ENCODE measurements at regions not wholly inside any gene's neighbourhood (a gene's known extent, or its start where the extent isn't known, plus 50 kb on each side); places are given as distances from the start of the nearest gene placed in this dataset.

DNA sequence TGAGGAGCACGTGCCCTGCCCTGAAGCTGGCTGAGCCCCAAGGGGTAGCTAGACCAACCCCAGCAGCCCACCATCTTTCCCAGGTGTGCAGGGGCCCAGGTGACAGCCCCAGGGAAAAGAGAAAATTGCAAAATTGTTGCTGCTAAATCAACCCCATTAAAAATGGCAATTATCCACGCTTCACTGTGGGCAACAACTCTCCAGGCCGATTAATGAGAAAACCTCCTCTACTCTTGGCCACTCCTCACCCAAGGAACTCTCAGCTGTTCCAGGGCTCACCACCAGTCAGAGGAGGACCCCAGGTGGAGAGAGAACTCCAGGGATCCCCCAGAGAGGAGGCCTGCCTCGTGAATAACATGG lies 516.1 kb upstream of the MGMT start:
- Mint-ChIP-seq H3K4me1 (no peaks in the 10 kb centered on the region), H3K4me3 (no peak overlapping the region), H3K9me3 (ENCODE audit: low read depth) (peaks cover 9% of the 10 kb centered on the region), H3K36me3 (ENCODE audit: low read depth) (no peaks in the 10 kb centered on the region), H3K27me3 (no peaks in the 10 kb centered on the region), H3K27ac (no peak overlapping the region)
- intact Hi-C loops (cut with DNase I, micrococcal nuclease), result no loop called here
- no peak for ATAC-seq
- ChIA-PET CTCF (no interaction called here), POLR2A (no interaction called here)
- DNase-seq, result no peak

DNA sequence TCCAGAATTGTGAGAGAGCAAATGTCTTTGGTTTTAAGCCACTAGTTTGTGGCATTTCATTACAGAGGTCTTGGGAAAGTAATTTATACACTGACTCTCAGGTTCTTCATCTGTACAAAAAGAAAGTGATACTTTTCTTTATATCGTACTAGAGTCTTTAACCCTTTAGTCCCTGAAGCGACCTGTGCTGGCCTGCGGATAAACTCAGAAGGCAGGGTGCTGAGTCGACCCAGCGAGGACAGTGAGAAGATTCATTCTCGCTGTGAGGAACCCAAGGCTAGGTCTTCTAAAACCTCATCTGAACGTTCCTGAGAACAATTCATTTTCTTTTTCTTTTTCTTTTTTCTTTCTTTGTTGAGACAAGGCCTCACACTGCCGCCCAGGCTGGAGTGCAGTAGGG lies 514.2 kb upstream of the MGMT start:
- no peak for ATAC-seq
- CTCF ChIA-PET, result no interaction called here
- POLR2A ChIA-PET, result no interaction called here
- Mint-ChIP-seq H3K36me3 (ENCODE audit: low read depth) (no peaks in the 10 kb centered on the region), H3K9me3 (ENCODE audit: low read depth) (no peaks in the 10 kb centered on the region), H3K27ac (no peak overlapping the region), H3K4me1 (no peaks in the 10 kb centered on the region), H3K27me3 (no peaks in the 10 kb centered on the region), H3K4me3 (no peak overlapping the region)
- intact Hi-C loops (cut with DNase I, micrococcal nuclease), result no loop called here
- DNase-seq, result no peak

DNA sequence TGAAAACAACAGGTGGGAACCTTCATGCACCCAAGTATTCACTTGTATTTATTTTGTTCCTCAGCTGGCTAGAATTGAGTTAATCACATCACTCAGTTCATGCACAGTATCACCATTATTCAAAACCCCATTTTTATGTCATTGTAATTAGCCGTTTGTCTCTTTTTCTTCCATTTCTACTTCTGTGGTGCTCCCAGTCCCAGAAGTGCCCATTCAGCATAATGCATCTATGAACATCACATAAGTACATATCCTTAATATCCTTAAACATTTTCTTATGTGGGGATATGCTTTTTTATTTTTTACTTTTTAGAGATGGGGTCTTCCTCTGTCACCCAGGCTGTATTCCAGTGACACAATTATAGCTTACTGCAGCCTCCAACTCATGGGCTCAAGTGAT lies 510.9 kb upstream of the MGMT start:
- ATAC-seq, result no peak
- H3K36me3 Mint-ChIP-seq (ENCODE audit: low read depth), result no peaks in the 10 kb centered on the region
- ChIA-PET CTCF (no interaction called here), POLR2A (no interaction called here)
- no peak overlapping the region for H3K4me3 Mint-ChIP-seq
- no peak for DNase-seq
- no peaks in the 10 kb centered on the region for H3K9me3 Mint-ChIP-seq (ENCODE audit: low read depth)
- no peak overlapping the region for H3K27ac Mint-ChIP-seq
- no peaks in the 10 kb centered on the region for H3K4me1 Mint-ChIP-seq
- intact Hi-C loops (cut with DNase I, micrococcal nuclease), result no loop called here
- no peaks in the 10 kb centered on the region for H3K27me3 Mint-ChIP-seq

DNA sequence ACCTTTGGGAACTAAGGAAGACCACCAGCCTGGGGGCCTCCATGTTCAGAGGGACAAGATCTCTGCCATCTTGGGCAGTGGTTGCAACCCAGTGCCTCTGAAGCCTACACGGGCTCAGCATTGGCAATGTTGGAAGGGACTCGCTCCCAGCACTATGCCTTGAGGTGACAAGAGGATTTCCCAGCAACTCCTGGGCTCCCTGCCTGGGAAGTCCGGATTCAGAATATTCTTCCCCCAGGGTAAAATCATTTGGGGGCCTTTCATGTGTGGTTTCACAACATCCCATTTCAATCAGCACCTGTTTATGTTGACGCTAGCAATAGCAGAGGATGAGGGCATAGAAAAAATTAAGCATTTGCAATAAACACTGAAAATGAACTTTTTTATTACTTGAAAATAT lies 509.8 kb upstream of the MGMT start:
- H3K36me3 Mint-ChIP-seq (ENCODE audit: low read depth), result no peaks in the 10 kb centered on the region
- DNase-seq (no peak), ATAC-seq (no peak)
- H3K27ac Mint-ChIP-seq, result no peak overlapping the region
- no peaks in the 10 kb centered on the region for H3K9me3 Mint-ChIP-seq (ENCODE audit: low read depth)
- ChIA-PET CTCF (no interaction called here), POLR2A (no interaction called here)
- H3K4me1 Mint-ChIP-seq, result no peaks in the 10 kb centered on the region
- H3K27me3 Mint-ChIP-seq, result no peaks in the 10 kb centered on the region
- no peak overlapping the region for H3K4me3 Mint-ChIP-seq
- intact Hi-C loops (cut with DNase I, micrococcal nuclease), result no loop called here

DNA sequence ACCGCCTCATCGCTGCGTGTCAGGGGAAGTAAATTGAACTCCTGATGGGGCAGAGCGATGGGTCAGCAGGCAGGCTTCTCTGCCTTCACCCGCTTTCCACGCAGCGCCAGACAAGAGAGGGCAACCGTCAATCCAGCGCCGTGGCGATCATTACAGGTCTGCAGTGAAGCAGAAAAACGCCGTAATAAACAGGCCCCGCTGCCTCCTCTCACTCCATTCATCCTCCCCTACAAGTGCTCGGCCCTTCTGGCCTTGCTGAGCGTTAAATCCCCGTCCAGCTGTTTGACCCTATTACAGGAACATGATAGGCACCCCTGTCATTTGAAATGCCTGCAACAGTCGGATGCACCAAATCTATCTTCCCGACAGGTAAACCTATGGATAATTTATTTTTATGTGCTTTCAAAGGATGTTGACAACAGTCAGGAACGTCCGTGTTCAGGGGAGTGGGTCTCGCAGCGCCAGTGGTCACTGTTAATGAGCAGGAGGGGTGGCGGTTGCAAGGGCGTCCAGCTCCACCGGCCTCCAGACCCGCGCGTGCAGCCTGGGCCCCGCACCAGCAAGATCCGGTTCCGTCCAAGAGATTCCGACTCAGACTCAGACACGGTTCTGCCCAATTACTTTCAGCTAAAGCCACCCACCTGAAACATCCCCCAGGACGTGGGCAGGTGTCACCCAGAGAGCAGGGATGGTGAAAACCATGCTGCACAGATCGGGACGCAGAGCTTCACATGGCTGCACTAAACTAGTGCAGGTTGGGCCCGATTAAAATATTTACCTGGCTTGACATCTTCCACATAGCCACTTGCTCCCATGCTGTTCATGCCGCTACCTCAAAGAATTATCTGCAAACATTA lies 508.0 kb upstream of the MGMT start:
- H3K9me3 Mint-ChIP-seq (ENCODE audit: low read depth), result no peaks in the 10 kb centered on the region
- H3K27me3 Mint-ChIP-seq, result no peaks in the 10 kb centered on the region
- H3K4me1 Mint-ChIP-seq, result no peaks in the 10 kb centered on the region
- no peaks in the 10 kb centered on the region for H3K36me3 Mint-ChIP-seq (ENCODE audit: low read depth)
- DNase-seq, result no peak
- ChIA-PET CTCF (no interaction called here), POLR2A (no interaction called here)
- no peak overlapping the region for H3K4me3 Mint-ChIP-seq
- no peak overlapping the region for H3K27ac Mint-ChIP-seq
- no peak for ATAC-seq
- intact Hi-C loops (cut with DNase I, micrococcal nuclease), result no loop called here

DNA sequence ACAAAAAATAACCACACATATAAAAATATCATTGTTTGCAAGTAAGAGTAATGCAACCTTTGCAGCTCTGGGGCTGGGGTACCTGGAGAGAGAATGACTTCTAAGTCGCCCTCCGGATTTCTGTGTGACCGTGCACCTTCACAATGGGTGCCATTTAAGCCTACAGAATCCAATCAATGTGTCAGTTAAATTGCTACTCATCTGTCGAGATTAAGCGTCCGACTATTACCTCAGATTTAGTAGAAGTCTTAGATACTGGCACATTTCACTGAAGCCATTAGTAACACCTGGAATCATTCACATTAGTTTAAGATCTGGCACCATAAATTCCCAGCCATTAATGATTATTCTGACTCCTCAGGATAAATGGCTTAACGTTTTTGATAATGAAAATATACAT lies 507.3 kb upstream of the MGMT start:
- no peaks in the 10 kb centered on the region for H3K4me1 Mint-ChIP-seq
- intact Hi-C loops (cut with DNase I, micrococcal nuclease), result no loop called here
- ATAC-seq (no peak), DNase-seq (no peak)
- peaks cover 2% of the 10 kb centered on the region for H3K27me3 Mint-ChIP-seq
- H3K9me3 Mint-ChIP-seq (ENCODE audit: low read depth), result no peaks in the 10 kb centered on the region
- no peak overlapping the region for H3K27ac Mint-ChIP-seq
- no peaks in the 10 kb centered on the region for H3K36me3 Mint-ChIP-seq (ENCODE audit: low read depth)
- H3K4me3 Mint-ChIP-seq, result no peak overlapping the region
- CTCF ChIA-PET, result no interaction called here
- POLR2A ChIA-PET, result no interaction called here

DNA sequence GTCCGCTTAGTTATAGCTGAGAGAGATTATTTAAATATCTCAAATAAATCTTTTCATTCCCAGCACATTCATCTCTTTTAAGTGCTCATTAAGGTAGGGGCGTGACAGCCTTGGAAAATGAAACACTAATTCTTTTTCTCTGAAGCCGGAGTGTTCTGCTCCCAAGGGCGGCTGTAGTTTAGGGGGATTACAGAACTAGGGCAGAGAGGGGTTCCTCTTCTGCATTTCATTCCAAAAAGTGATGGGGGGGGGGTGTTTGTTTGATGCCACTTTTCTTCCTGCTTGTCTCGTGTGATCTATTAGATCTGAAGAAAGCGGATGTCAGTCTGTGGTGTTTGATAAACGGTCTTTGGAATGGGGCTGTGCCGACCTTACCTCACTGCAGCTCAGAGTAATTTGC lies 506.5 kb upstream of the MGMT start:
- no peak for DNase-seq
- CTCF ChIA-PET, result interaction anchor here (0.6 kb wide), 1 partner anchor 82 kb away, joined by 3 read pairs; no protein-coding TSS in a partner anchor
- intact Hi-C loops (cut with DNase I, micrococcal nuclease), result no loop called here

DNA sequence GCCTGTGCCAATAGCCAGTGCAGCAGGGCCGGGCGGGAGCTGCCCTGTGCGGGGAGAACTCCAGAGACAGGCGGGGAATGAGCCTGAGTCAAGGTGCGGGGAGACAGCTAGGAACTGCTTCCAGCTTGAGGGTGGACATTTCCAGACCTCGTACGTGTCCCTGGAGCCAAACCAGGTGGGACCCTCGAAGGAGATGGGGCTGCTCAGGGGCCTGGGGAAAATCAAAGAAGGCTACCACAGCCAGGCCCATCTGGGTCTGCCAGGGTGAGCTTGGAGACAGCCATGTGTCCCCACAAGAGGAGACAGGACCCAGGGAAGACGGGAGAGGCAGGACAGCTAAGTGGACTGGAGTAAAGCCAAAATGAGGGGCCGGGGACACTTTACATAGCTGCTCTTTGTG lies 504.9 kb upstream of the MGMT start:
- POLR2A ChIA-PET, result no interaction called here
- no peak overlapping the region for H3K27ac Mint-ChIP-seq
- intact Hi-C loops (cut with DNase I, micrococcal nuclease), result no loop called here
- CTCF ChIA-PET, result no interaction called here
- no peak for ATAC-seq
- no peaks in the 10 kb centered on the region for H3K4me1 Mint-ChIP-seq
- no peaks in the 10 kb centered on the region for H3K9me3 Mint-ChIP-seq (ENCODE audit: low read depth)
- H3K4me3 Mint-ChIP-seq, result no peak overlapping the region
- peaks cover 2% of the 10 kb centered on the region for H3K27me3 Mint-ChIP-seq
- no peaks in the 10 kb centered on the region for H3K36me3 Mint-ChIP-seq (ENCODE audit: low read depth)
- DNase-seq, result no peak

More for the DNA sequence above, 506.5 kb upstream of the MGMT start:
- Mint-ChIP-seq H3K4me1 (no peaks in the 10 kb centered on the region), H3K27me3 (peaks cover 2% of the 10 kb centered on the region), H3K9me3 (ENCODE audit: low read depth) (no peaks in the 10 kb centered on the region), H3K36me3 (ENCODE audit: low read depth) (no peaks in the 10 kb centered on the region), H3K4me3 (no peak overlapping the region), H3K27ac (no peak overlapping the region)
- POLR2A ChIA-PET, result no interaction called here
- ATAC-seq, result no peak

DNA sequence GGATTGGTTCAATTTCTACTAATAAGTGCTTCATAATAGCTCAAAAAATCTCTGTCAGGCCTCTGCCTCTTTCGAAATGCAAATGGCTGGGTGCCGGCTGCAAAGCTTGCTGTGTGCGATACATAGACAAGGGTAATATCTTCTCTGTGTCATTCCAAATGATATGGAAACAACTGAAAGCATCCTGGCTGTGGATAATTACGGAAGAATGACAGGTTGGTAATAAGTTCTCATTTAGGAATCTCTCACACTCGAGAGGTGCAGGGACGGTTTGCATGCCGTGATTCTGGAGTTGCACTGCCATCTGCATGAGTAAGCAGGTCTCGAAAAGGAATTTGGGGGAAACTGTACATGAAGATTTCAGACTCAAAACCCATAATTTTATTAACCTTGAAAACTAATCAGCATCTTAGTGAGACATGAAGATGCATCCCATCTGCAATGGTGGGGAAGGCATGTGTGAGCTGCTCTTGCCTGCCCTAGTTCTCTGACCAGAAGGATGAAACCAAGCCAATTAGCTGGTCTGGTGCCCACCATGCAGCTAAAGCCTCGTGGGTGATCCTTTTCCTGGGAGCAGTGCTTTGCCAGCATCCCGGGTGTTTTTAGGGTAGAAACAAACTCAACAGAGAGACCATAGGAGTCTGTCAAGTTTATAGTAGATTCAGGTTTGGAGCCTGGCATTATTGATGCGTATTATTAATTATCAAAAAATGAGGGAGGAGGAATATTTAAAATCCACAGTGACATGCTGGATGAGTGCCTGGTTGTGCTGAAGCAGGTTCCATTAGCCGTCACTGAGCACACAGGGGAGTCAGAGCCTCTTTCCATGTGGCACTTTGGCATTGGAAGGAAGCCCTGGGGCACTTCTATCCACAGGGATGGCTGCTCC lies 503.6 kb upstream of the MGMT start:
- DNase-seq, result no peak
- intact Hi-C loops (cut with DNase I, micrococcal nuclease), result no loop called here

DNA sequence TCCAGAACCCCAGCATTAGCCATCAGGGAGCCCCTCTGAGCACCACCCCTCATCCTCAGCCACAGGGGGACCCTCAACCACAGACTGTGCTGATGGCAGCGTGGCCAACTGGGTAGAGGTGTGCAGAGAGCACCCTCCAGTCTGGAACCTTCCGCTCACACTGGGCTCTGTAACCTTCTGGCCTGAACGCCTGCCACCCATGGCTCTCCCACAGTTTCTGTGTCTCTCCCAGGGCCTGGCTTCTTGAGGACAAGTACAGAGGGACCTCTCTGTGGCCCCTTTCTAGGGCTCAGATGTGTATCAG lies 503.0 kb upstream of the MGMT start:
- CTCF ChIA-PET, result no interaction called here
- intact Hi-C loops (cut with DNase I, micrococcal nuclease), result no loop called here
- ATAC-seq (no peak), DNase-seq (no peak)
- Mint-ChIP-seq H3K9me3 (ENCODE audit: low read depth) (no peaks in the 10 kb centered on the region), H3K4me1 (no peaks in the 10 kb centered on the region), H3K27ac (no peak overlapping the region), H3K27me3 (peaks cover 6% of the 10 kb centered on the region), H3K36me3 (ENCODE audit: low read depth) (no peaks in the 10 kb centered on the region), H3K4me3 (no peak overlapping the region)
- POLR2A ChIA-PET, result no interaction called here

More for the DNA sequence above, 503.6 kb upstream of the MGMT start:
- Mint-ChIP-seq H3K4me1 (no peaks in the 10 kb centered on the region), H3K27ac (no peak overlapping the region), H3K27me3 (peaks cover 2% of the 10 kb centered on the region), H3K36me3 (ENCODE audit: low read depth) (no peaks in the 10 kb centered on the region), H3K9me3 (ENCODE audit: low read depth) (no peaks in the 10 kb centered on the region), H3K4me3 (no peak overlapping the region)
- ChIA-PET CTCF (no interaction called here), POLR2A (no interaction called here)
- ATAC-seq, result no peak

DNA sequence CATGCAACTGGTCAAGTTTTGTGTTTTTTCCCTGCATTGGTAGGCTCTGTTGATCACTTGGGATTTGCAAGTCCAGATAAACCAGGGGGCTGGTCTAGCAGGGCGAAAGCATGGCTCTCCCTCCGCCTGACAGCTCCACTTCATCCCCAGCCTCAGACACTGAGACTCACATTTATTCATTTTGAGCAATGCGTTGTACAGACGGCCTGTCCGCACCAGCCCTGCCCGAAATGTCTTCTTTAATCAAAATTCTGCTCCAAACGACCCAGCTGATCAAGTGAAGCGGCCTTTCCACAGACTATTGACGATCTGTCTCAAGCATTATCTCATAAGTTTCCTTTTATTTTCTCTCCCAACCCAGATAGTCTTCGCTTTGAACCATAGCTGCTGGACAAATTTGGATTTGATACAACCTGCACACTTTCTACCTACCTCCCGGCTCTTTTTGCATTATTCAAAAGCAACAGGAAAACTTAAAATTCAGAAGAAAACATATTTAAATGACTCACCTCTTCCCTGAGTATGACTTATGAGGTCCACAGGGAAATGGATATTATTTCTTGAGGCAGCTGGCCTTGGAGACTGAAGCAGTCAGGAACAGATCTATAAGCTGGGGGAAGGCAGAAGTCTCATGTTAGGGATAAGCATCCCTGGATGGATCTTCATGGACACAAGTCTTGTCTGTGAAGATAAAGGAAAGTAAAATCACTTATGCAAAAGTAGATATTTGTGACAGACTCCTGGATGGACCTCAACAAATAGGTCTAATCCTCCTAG lies 498.9 kb upstream of the MGMT start:
- ChIA-PET CTCF (no interaction called here), POLR2A (no interaction called here)
- DNase-seq (no peak), ATAC-seq (no peak)
- Mint-ChIP-seq H3K4me3 (no peak overlapping the region), H3K36me3 (ENCODE audit: low read depth) (no peaks in the 10 kb centered on the region), H3K9me3 (ENCODE audit: low read depth) (no peaks in the 10 kb centered on the region), H3K27me3 (peaks cover 12% of the 10 kb centered on the region), H3K27ac (no peak overlapping the region), H3K4me1 (no peaks in the 10 kb centered on the region)
- intact Hi-C loops (cut with DNase I, micrococcal nuclease), result no loop called here

DNA sequence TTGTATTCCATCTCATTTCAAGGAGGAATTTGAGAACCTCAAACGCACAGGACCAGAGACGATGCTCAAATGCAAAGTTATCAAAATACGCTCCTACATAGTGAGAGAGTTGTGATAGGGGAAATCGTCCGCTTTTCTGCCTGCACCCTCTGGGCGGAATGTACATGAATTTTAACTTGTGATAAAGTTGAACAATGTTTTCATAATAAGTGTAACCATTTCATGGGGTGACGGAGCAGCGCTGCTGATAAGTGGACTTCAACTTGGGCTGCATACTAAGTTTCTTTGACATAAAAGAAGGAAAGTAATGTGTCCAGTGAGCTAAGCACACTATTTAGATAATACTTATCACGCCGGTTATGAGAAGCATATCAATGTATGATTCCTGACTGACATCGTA lies 497.5 kb upstream of the MGMT start:
- CTCF ChIA-PET, result no interaction called here
- DNase-seq (no peak), ATAC-seq (no peak)
- intact Hi-C loops (cut with DNase I, micrococcal nuclease), result no loop called here
- POLR2A ChIA-PET, result no interaction called here
- Mint-ChIP-seq H3K27ac (no peak overlapping the region), H3K9me3 (ENCODE audit: low read depth) (no peaks in the 10 kb centered on the region), H3K36me3 (ENCODE audit: low read depth) (no peaks in the 10 kb centered on the region), H3K4me3 (no peak overlapping the region), H3K27me3 (peaks cover 10% of the 10 kb centered on the region), H3K4me1 (no peaks in the 10 kb centered on the region)

Data from activated CD4-positive, alpha-beta T cell treated with anti-CD3 and anti-CD28 coated beads for 36 hours (primary cell).